HG02852 (cell line): ENCODE measurements at regions not wholly inside any gene's neighbourhood (a gene's known extent, or its start where the extent isn't known, plus 50 kb on each side); places are given as distances from the start of the nearest gene placed in this dataset.

Source experiments
- ATAC-seq: cut with Tn5 transposase; IDR thresholded peaks from one replicate; pipeline ENCODE4 v1.9.1; 2021; ENCODE audit warnings: mild to moderate bottlenecking, moderate library complexity; ENCODE audit not compliant: unreplicated experiment

GRCh38 chr13:43983373-43983772 lies 103.7 kb downstream of the LACC1 start:
- ATAC-seq = no peak

- no peak for ATAC-seq
Measured at GRCh38 chr13:43984292-43984691, 104.6 kb downstream of the LACC1 start.

GRCh38 chr13:43985422-43986072 lies 105.8 kb downstream of the LACC1 start:
- no peak for ATAC-seq

- ATAC-seq = no peak
Measured at GRCh38 chr13:43986421-43986981, 106.8 kb downstream of the LACC1 start.

- ATAC-seq = no peak
Measured at GRCh38 chr13:43988302-43988701, 108.6 kb downstream of the LACC1 start.

GRCh38 chr13:43990021-43990420 lies 110.3 kb downstream of the LACC1 start:
- no peak for ATAC-seq

- ATAC-seq = no peak
Measured at GRCh38 chr13:43990829-43991228, 111.1 kb downstream of the LACC1 start.

- no peak for ATAC-seq
Measured at GRCh38 chr13:43991773-43992201, 112.1 kb downstream of the LACC1 start.

- ATAC-seq = no peak
Measured at GRCh38 chr13:43992211-43992610, 112.5 kb downstream of the LACC1 start.

- ATAC-seq = no peak
Measured at GRCh38 chr13:43994999-43995859, 115.5 kb downstream of the LACC1 start.

GRCh38 chr13:43996221-43996620 lies 116.5 kb downstream of the LACC1 start:
- ATAC-seq = no peak

- ATAC-seq = no peak
Measured at GRCh38 chr13:44003481-44003880, 123.8 kb downstream of the LACC1 start.

GRCh38 chr13:44004878-44005277 lies 125.2 kb downstream of the LACC1 start:
- no peak for ATAC-seq

GRCh38 chr13:44007451-44007850 lies 127.7 kb downstream of the LACC1 start:
- no peak for ATAC-seq

- no peak for ATAC-seq
Measured at GRCh38 chr13:44011036-44011435, 131.3 kb downstream of the LACC1 start.

GRCh38 chr13:44012910-44013757 lies 133.4 kb downstream of the LACC1 start:
- ATAC-seq = no peak

- ATAC-seq = no peak
Measured at GRCh38 chr13:44013758-44014291, 134.1 kb downstream of the LACC1 start.

GRCh38 chr13:44014501-44014900 lies 134.8 kb downstream of the LACC1 start:
- ATAC-seq = no peak

- no peak for ATAC-seq
Measured at GRCh38 chr13:44015118-44015517, 135.4 kb downstream of the LACC1 start.

GRCh38 chr13:44015811-44016210 lies 136.1 kb downstream of the LACC1 start:
- no peak for ATAC-seq
